Activated CD4-positive, alpha-beta memory T cell treated with anti-CD3 and anti-CD28 coated beads for 36 hours (primary cell): ENCODE measurements at regions not wholly inside any gene's neighbourhood (a gene's known extent, or its start where the extent isn't known, plus 50 kb on each side); places are given as distances from the start of the nearest gene placed in this dataset.
A peak's percentile ranks its signal among the peaks of the same experiment; 100 is the strongest.
"Not testable (repeated sequence)": the region's sequence is repeated elsewhere in the genome, so short reads cannot be mapped to it uniquely, and the experiment has no call there.

Experiments used
- CTCF ChIA-PET: fragments of 350-600 bp; sonication (Branson Sonifier 250); formaldehyde crosslinking; loops from one replicate; lab custom pipeline; 2021; ENCODE audit warnings: antibody characterized with exemption, inconsistent platforms; lab: Charles Lee
- POLR2A ChIA-PET: fragments of 350-600 bp; sonication (Branson Sonifier 250); formaldehyde crosslinking; loops from one replicate; lab custom pipeline; 2021; ENCODE audit warnings: antibody characterized with exemption; lab: Charles Lee
- DNase-seq: peaks from one replicate; pipeline ENCODE4 v3.0.0-alpha.2; 2020
- H3K27ac Mint-ChIP-seq: one replicate; pipeline ENCODE4 v1.8.0; 2021; ENCODE audit warnings: mixed read lengths
- H3K27me3 Mint-ChIP-seq: one replicate; pipeline ENCODE4 v1.8.0; 2021; ENCODE audit warnings: mixed read lengths
- H3K36me3 Mint-ChIP-seq: one replicate; pipeline ENCODE4 v1.8.0; 2021; ENCODE audit warnings: mixed read lengths
- H3K4me1 Mint-ChIP-seq: one replicate; pipeline ENCODE4 v1.8.0; 2021; ENCODE audit warnings: low read depth, mixed read lengths
- H3K4me3 Mint-ChIP-seq: one replicate; pipeline ENCODE4 v1.8.0; 2021; ENCODE audit warnings: mild to moderate bottlenecking, mixed read lengths
- H3K9me3 Mint-ChIP-seq: one replicate; pipeline ENCODE4 v1.8.0; 2021; ENCODE audit warnings: mixed read lengths
- intact Hi-C: fragments of 100-400 bp; cut with micrococcal nuclease; formaldehyde crosslinking; loops from one replicate; pipeline ENCODE4 v1.15.1; 2023

DNA sequence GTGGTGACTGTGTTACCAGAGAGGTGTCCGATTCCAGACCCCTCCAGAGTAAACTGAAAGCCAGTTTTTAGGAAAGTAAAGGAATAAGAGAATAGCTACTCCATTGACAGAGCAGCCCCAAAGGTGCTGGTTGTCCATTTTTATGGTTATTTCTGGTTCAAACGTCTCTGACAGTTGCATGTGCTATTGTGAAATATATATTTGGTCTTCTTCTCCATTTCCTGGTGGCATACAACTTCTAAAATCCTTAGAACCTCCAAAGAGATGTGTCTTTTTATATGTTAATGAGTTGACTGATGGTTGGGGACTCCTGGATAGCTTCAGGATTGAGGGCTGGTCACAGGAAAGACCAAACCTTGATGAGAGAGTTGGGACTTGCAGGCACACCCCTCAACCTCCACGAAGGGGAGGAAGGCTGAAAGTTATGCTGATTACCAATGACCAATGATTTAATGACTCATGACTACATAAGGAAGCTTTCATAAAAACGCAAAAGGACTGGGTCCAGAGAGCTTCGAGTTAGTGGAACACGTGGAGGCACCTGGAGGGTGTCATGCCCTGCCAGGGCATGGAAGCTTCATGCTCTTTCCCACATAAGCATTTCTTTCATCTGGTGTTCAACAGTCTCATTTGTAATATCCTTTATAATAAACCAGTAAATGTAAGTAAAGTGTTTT, 100.7 kb downstream of the SLC16A1 start:
- POLR2A ChIA-PET: interaction anchor here (0.6 kb wide), 1 partner anchor 202 kb away, joined by 4 read pairs; no protein-coding TSS in a partner anchor
- Mint-ChIP-seq H3K27me3 (peaks cover 32% of the 10 kb centered on the region), H3K9me3 (no peaks in the 10 kb centered on the region), H3K36me3 (no peaks in the 10 kb centered on the region), H3K27ac (no peak overlapping the region), H3K4me1 (peaks cover 5% of the 10 kb centered on the region), H3K4me3 (no peak overlapping the region)
- intact Hi-C loops: no loop called here
- no peak for DNase-seq
- CTCF ChIA-PET: interaction anchor here (1.0 kb wide), 1 partner anchor 140 kb away, joined by 3 read pairs; the partner anchor contains the start of gene PPM1J

DNA sequence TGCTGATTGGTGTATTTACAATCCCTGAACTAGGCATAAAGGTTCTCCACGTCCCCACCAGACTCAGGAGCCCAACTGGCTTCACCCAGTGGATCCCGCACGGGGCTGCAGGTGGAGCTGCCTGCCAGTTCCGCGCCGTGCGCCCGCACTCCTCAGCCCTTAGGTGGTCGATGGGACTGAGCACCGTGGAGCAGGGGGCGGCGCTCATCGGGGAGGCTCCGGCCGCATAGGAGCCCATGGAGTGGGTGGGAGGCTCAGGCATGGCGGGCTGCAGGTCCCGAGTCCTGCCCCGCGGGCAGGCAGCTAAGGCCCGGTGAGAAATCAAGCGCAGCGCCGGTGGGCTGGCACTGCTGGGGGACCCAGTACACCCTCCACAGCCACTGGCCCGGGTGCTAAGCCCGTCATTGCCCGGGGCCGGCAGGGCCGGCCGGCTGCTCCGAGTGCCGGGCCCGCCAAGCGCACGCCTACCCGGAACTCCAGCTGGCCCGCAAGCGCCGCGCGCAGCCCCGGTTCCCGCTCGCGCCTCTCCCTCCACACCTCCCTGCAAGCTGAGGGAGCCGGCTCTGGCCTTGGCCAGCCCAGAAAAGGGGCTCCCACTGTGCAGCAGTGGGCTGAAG, 101.5 kb downstream of the SLC16A1 start:
- POLR2A ChIA-PET: not testable (repeated sequence)

DNA sequence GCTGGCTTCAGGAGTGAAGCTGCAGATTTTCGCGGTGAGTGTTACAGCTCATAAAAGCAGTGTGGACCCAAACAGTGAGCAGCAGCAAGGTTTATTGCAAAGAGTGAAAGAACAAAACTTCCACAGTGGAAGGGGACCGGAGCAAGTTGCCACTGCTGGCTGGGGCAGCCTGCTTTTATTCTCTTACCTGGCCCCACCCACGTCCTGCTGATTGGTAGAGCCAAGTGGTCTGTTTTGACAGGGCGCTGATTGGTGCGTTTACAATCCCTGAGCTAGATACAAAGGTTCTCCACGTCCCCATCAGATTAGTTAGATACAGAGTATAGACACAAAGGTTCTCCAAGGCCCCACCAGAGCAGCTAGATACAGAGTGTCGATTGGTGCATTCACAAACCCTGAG, 102.1 kb downstream of the SLC16A1 start:
- H3K4me3 Mint-ChIP-seq, DNase-seq, POLR2A ChIA-PET, CTCF ChIA-PET, intact Hi-C loops, H3K9me3 Mint-ChIP-seq, H3K27ac Mint-ChIP-seq, H3K36me3 Mint-ChIP-seq: not testable (repeated sequence)
- H3K4me1 Mint-ChIP-seq: peaks cover 13% of the 10 kb centered on the region
- H3K27me3 Mint-ChIP-seq: peaks cover 41% of the 10 kb centered on the region

More for the DNA sequence above, 101.5 kb downstream of the SLC16A1 start:
- H3K4me1 Mint-ChIP-seq, intact Hi-C loops, H3K36me3 Mint-ChIP-seq, H3K4me3 Mint-ChIP-seq, DNase-seq, H3K9me3 Mint-ChIP-seq, H3K27ac Mint-ChIP-seq: not testable (repeated sequence)
- CTCF ChIA-PET: interaction anchor here (1.0 kb wide), 1 partner anchor 139 kb away, joined by 3 read pairs; the partner anchor contains the start of gene PPM1J
- peaks cover 39% of the 10 kb centered on the region for H3K27me3 Mint-ChIP-seq

DNA sequence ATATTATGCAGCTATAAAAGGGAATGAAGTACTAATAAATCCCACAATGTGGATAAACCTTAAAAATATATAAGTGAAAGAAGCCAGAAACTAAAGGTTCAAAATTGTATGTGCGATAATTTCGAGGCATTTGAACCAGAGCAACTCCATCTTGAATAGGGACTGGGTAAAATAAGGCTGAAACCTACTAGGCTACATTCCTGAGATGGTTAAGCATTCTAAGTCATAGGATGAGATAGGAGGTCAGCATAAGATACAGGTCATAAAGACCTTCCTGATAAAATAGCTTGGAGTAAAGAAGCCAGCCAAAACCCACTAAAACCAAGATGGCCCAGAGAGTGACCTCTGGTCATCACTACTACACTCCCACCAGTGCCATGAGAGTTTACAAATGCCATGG, 103.1 kb downstream of the SLC16A1 start:
- CTCF ChIA-PET: no interaction called here
- Mint-ChIP-seq H3K9me3 (no peaks in the 10 kb centered on the region), H3K4me3 (no peak overlapping the region), H3K4me1 (peaks cover 13% of the 10 kb centered on the region), H3K36me3 (no peaks in the 10 kb centered on the region), H3K27me3 (peaks cover 46% of the 10 kb centered on the region), H3K27ac (no peak overlapping the region)
- intact Hi-C loops: no loop called here
- POLR2A ChIA-PET: no interaction called here
- no peak for DNase-seq

DNA sequence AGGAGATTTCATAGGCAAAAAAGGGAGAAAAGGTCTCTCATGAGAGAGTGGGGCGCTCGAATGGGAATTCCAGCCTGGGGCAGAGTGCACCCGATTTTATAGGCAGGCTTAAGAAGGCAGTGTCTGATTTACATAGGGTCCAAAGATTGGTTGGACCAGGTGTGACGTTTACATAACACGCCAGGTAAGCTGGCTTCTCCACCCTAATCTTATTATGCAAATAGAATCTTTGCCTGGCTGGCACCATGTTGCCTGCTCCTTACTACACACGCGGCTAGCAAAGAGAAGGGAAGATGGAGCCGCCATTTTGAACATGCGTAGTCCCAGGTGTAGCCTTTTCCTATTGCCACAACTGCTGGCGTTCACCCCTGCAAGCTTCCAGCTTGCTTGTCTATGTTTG, 103.7 kb downstream of the SLC16A1 start:
- ChIA-PET CTCF (no interaction called here), POLR2A (no interaction called here)
- peaks cover 46% of the 10 kb centered on the region for H3K27me3 Mint-ChIP-seq
- peaks cover 13% of the 10 kb centered on the region for H3K4me1 Mint-ChIP-seq
- no peak overlapping the region for H3K27ac Mint-ChIP-seq
- no peaks in the 10 kb centered on the region for H3K9me3 Mint-ChIP-seq
- no peak overlapping the region for H3K4me3 Mint-ChIP-seq
- intact Hi-C loops: no loop called here
- H3K36me3 Mint-ChIP-seq: no peaks in the 10 kb centered on the region
- no peak for DNase-seq

DNA sequence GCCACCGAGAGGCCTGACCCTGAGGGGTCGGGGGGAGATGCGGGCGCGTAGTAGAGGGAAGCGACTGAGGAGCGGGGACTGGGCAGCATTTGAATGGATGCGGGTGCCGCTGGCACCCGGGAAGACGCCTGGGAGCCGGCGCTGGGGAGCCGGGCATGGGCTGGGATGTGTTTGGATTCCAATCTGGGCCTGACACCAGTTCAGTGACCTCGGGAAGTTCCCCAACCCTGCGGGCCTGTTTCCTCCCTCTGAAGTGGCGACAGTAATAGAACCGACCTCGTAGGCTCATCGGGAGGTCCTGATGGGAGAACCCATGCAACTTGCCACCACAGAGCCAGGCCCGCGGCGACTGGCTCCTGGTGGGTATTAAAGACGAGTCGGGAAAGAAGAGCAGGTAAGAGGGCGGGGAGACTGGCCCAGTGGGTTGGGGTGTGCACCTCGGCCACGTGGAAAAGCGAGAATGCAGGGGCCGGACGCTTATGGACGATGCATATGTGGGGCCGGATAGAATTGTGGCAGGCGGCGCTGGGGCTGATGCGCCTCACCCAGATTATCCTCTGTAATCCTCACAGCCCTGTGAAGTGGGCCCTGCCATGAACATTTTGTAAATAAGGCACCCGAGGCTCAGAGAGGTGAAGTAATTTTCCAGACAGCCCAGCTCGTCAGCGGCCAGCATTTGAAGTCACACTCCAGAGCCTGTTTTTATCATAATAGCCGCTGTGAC, 105.8 kb downstream of the SLC16A1 start:
- no peak overlapping the region for H3K27ac Mint-ChIP-seq
- H3K4me1 Mint-ChIP-seq: peaks cover 13% of the 10 kb centered on the region
- H3K9me3 Mint-ChIP-seq: no peaks in the 10 kb centered on the region
- POLR2A ChIA-PET: no interaction called here
- peaks cover 44% of the 10 kb centered on the region for H3K27me3 Mint-ChIP-seq
- intact Hi-C loops: no loop called here
- no peaks in the 10 kb centered on the region for H3K36me3 Mint-ChIP-seq
- no peak for DNase-seq
- peak overlapping the region; percentile 23 for H3K4me3 Mint-ChIP-seq
- CTCF ChIA-PET: interaction anchor here (1.0 to 1.2 kb wide), 2 partner anchors 14 to 42 kb away, joined by 3 to 4 read pairs; no protein-coding TSS in a partner anchor

DNA sequence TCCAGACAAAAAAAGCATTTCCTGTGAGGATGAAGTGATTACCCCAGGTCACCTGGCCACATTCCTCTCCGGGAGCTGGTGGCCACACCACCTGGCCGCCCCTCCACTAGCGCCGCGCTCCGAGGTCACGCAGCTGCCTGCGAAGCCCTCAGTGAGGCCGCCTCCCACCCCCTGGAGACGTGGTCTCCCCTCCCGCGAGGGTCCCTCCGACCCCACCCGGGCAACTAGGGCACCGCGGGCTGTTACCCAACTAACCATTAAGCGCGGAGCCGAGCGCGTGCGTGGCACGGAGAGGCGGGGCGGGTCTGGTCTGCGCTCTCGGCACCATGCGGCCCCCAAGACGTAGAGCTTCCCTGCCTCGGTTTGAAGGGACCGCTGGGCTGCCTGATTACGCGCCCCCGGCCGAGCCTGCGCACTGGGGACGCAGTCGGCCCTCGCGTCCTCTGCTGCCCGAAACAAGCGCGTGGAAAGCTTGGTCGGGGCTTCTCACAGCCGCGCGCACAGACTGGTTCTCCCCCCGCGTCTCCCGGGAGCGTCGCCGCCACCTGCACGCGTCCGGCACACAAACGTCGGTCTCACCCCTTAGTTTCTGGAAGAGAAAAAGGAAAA, 106.5 kb downstream of the SLC16A1 start:
- ChIA-PET POLR2A (no interaction called here), CTCF (interaction anchor here (1.2 kb wide), 1 partner anchor 41 kb away, joined by 4 read pairs; no protein-coding TSS in a partner anchor)

DNA sequence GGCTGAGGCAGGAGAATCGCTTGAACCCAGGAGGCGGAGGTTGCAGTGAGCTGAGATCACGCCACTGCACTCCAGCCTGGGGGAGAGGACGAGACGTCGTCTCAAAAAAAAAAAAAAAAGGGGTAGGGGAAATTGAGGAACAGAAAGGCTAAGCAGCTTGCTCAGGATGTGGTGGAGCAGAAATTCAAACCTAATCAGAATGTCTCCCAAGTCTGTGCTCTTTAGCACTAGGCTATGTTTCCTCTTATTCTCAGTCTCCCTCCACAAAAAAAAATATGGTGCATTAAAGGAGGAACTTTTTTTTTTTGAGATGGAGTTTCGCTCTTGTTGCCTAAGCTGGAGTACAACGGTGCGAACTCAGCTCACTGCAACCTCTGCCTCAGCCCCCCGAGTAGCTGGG, 114.2 kb downstream of the SLC16A1 start:
- peaks cover 6% of the 10 kb centered on the region for H3K27me3 Mint-ChIP-seq
- POLR2A ChIA-PET: no interaction called here
- H3K9me3 Mint-ChIP-seq: no peaks in the 10 kb centered on the region
- no peak for DNase-seq
- no peak overlapping the region for H3K27ac Mint-ChIP-seq
- CTCF ChIA-PET: no interaction called here
- no peak overlapping the region for H3K4me3 Mint-ChIP-seq
- peaks cover 17% of the 10 kb centered on the region for H3K4me1 Mint-ChIP-seq
- intact Hi-C loops: no loop called here
- no peaks in the 10 kb centered on the region for H3K36me3 Mint-ChIP-seq

More for the DNA sequence above, 106.5 kb downstream of the SLC16A1 start:
- H3K4me1 Mint-ChIP-seq: peaks cover 10% of the 10 kb centered on the region
- no peaks in the 10 kb centered on the region for H3K9me3 Mint-ChIP-seq
- H3K4me3 Mint-ChIP-seq: peak overlapping the region; percentile 23
- no peak for DNase-seq
- H3K36me3 Mint-ChIP-seq: no peaks in the 10 kb centered on the region
- intact Hi-C loops: no loop called here
- no peak overlapping the region for H3K27ac Mint-ChIP-seq
- H3K27me3 Mint-ChIP-seq: peaks cover 41% of the 10 kb centered on the region

DNA sequence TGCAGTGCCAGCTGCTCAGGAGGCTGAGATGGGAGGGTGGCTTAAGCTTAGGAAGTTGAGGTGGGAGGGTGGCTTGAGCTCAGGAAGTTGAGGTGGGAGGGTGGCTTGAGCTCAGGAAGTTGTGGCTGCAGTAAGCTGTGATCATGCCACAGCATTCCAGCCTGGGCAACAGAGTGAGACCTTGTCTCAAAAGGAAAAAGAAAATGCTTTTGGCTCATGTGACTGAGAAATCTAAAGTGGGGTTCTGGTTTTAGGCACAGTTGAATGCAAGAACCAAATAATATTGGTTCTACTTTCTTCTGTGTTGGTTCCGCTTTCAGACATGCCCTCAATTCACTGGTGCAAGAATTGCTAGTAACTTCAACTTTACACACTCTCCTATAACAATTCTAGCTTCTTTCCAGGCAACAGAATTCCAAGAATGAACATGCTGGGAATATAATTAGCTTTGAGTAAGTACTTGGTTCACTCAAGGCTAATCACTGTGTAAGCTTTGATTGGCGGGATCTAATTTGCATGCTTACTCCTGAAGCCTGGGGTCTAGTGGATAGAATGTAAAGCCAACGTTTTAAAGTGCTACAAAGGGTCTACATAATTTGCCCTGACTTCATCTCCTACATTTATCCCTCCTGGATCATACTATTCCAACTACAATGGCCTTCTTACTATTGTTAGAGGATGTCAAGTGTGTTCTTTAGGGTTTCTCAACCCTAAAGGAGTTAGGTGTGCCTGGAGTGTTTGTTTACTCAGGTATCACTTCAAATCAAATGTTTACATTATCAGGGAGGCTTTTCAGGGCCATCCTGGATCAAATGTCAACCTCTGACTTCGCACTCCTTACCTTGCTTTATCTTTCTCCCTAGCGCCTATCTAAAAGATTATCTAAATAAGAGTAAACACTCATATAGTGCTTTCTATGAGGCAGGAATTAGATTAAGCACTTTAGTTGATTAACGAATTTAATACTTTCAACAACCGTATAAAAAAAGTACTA, 115.1 kb downstream of the SLC16A1 start:
- peaks cover 6% of the 10 kb centered on the region for H3K27me3 Mint-ChIP-seq
- H3K4me1 Mint-ChIP-seq: peaks cover 19% of the 10 kb centered on the region
- H3K9me3 Mint-ChIP-seq: no peaks in the 10 kb centered on the region
- DNase-seq: peak; percentile 17
- no peaks in the 10 kb centered on the region for H3K36me3 Mint-ChIP-seq
- H3K4me3 Mint-ChIP-seq: peak overlapping the region; percentile 10
- ChIA-PET POLR2A (no interaction called here), CTCF (interaction anchor here (0.5 kb wide), 1 partner anchor 1390 kb away, joined by 3 read pairs; no protein-coding TSS in a partner anchor)
- no peak overlapping the region for H3K27ac Mint-ChIP-seq
- intact Hi-C loops: no loop called here

DNA sequence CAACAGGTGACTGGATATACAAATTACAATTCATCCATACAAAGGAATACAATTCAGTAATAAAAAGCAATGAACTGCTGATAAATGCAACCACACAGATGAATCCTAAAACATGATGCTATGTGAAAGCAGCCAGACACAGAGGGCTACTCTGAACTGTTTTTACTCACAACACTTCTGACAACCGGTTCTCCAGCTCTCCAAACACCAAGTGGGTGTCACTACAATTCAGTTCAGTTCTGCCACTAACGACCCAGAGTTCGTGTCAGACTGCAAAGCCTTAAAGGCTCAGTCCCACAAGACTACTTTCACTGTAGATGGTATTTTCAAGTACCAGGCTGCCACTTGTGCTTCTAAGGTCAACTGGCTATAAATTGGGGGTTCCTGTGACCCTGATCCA, 119.4 kb downstream of the SLC16A1 start:
- Mint-ChIP-seq H3K27ac (no peak overlapping the region), H3K27me3 (no peaks in the 10 kb centered on the region), H3K36me3 (no peaks in the 10 kb centered on the region), H3K4me3 (no peak overlapping the region), H3K4me1 (peaks cover 19% of the 10 kb centered on the region), H3K9me3 (no peaks in the 10 kb centered on the region)
- no peak for DNase-seq
- intact Hi-C loops: no loop called here
- POLR2A ChIA-PET: no interaction called here
- CTCF ChIA-PET: no interaction called here

DNA sequence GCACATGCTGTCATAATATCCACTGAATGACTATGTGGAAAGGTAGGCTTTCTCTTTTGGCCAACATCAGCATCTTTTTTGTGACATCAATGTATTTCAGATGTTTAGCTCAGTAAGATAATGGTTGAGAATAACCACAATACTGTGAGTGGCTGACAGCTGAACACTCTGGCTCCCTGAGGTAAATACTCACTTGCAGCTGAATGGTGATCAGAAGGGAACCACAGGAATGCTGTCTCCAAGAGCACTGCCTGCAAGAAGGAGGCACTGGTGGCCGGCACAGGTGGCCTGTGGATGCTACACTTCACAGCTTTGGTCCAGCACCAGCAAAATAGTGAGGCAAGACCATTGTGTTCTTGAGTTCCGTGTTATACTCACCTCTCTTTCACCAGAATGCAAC, 118.7 kb upstream of the PPM1J start:
- Mint-ChIP-seq H3K36me3 (no peaks in the 10 kb centered on the region), H3K27ac (no peak overlapping the region), H3K27me3 (no peaks in the 10 kb centered on the region), H3K4me3 (no peak overlapping the region), H3K9me3 (no peaks in the 10 kb centered on the region), H3K4me1 (peaks cover 6% of the 10 kb centered on the region)
- CTCF ChIA-PET: no interaction called here
- POLR2A ChIA-PET: no interaction called here
- DNase-seq: no peak
- intact Hi-C loops: no loop called here
